Activated naive CD4-positive, alpha-beta T cell treated with anti-CD3 and anti-CD28 coated beads for 36 hours (primary cell): ENCODE measurements at regions not wholly inside any gene's neighbourhood (a gene's known extent, or its start where the extent isn't known, plus 50 kb on each side); places are given as distances from the start of the nearest gene placed in this dataset.

ENCODE experiments used
- CTCF ChIA-PET: fragments of 350-600 bp; sonication (Branson Sonifier 250); formaldehyde crosslinking; loops from one replicate; lab custom pipeline; 2021; ENCODE audit warnings: antibody characterized with exemption; lab: Charles Lee
- DNase-seq: peaks from one replicate; pipeline ENCODE4 v3.0.0-alpha.2; 2020
- H3K27ac Mint-ChIP-seq: one replicate; pipeline ENCODE4 v1.8.0; 2021; ENCODE audit warnings: mild to moderate bottlenecking, mixed read lengths
- H3K27me3 Mint-ChIP-seq: one replicate; pipeline ENCODE4 v1.8.0; 2021; ENCODE audit warnings: low read depth, mixed read lengths
- H3K36me3 Mint-ChIP-seq: one replicate; pipeline ENCODE4 v1.8.0; 2021; ENCODE audit warnings: low read depth, mixed read lengths
- H3K4me1 Mint-ChIP-seq: one replicate; pipeline ENCODE4 v1.8.0; 2021; ENCODE audit warnings: low read depth, mixed read lengths
- H3K4me3 Mint-ChIP-seq: one replicate; pipeline ENCODE4 v1.8.0; 2021; ENCODE audit warnings: mild to moderate bottlenecking, moderate library complexity, mixed read lengths
- H3K9me3 Mint-ChIP-seq: one replicate; pipeline ENCODE4 v1.8.0; 2021; ENCODE audit warnings: mixed read lengths
- intact Hi-C: fragments of 100-400 bp; cut with micrococcal nuclease; formaldehyde crosslinking; loops from one replicate; pipeline ENCODE4 v1.15.1; 2023

GRCh38 chr5:133839721-133840120 lies 128.7 kb downstream of the C5orf15 start:
- H3K4me1 Mint-ChIP-seq, result no peaks in the 10 kb centered on the region
- no peak for DNase-seq
- no peak overlapping the region for H3K27ac Mint-ChIP-seq
- no peak overlapping the region for H3K4me3 Mint-ChIP-seq
- intact Hi-C loops, result no loop called here
- peaks cover 2% of the 10 kb centered on the region for H3K9me3 Mint-ChIP-seq
- CTCF ChIA-PET, result interaction anchor here (1.0 kb wide), 1 partner anchor 105 kb away, joined by 4 read pairs; no protein-coding TSS in a partner anchor
- no peaks in the 10 kb centered on the region for H3K36me3 Mint-ChIP-seq
- H3K27me3 Mint-ChIP-seq, result no peaks in the 10 kb centered on the region

- DNase-seq, result no peak
- H3K4me1 Mint-ChIP-seq, result no peaks in the 10 kb centered on the region
- peaks cover 2% of the 10 kb centered on the region for H3K9me3 Mint-ChIP-seq
- no peaks in the 10 kb centered on the region for H3K27me3 Mint-ChIP-seq
- no peak overlapping the region for H3K27ac Mint-ChIP-seq
- no peak overlapping the region for H3K4me3 Mint-ChIP-seq
- intact Hi-C loops, result no loop called here
- H3K36me3 Mint-ChIP-seq, result no peaks in the 10 kb centered on the region
- CTCF ChIA-PET, result no interaction called here
These were observed 129.3 kb downstream of the C5orf15 start for GRCh38 chr5:133839090-133839489.

DNA sequence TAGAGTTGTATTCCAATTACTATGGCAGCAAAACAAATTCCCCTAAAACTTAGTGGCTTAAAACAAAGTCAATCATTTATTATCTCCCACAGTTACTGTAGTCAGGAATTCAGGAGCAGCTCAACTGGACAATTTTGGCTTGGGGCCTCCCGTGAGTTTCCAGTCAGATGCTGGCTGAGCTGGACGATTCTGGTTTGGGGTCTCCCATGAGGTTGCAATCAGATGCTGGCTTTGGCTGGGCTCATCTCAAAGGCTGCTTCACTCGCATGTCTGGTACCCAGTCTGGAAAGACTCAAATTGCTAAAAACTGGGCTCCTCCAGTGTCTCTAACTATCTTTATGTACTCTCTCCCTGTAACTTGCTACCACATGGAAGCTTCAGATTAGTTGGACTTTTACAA lies 130.1 kb downstream of the C5orf15 start:
- CTCF ChIA-PET, result no interaction called here
- Mint-ChIP-seq H3K4me3 (no peak overlapping the region), H3K9me3 (peaks cover 2% of the 10 kb centered on the region), H3K27ac (no peak overlapping the region), H3K27me3 (no peaks in the 10 kb centered on the region), H3K36me3 (no peaks in the 10 kb centered on the region), H3K4me1 (no peaks in the 10 kb centered on the region)
- intact Hi-C loops, result no loop called here
- DNase-seq, result no peak

GRCh38 chr5:133831491-133832224 lies 136.8 kb downstream of the C5orf15 start:
- no peaks in the 10 kb centered on the region for H3K36me3 Mint-ChIP-seq
- intact Hi-C loops, result no loop called here

GRCh38 chr5:133830911-133831310 lies 137.5 kb downstream of the C5orf15 start:
- Mint-ChIP-seq H3K27ac (no peak overlapping the region), H3K4me1 (peaks cover 6% of the 10 kb centered on the region)

More at GRCh38 chr5:133831491-133832224, 136.8 kb downstream of the C5orf15 start:
- Mint-ChIP-seq H3K4me1 (no peaks in the 10 kb centered on the region), H3K27ac (no peak overlapping the region), H3K4me3 (no peak overlapping the region), H3K9me3 (peaks cover 2% of the 10 kb centered on the region), H3K27me3 (no peaks in the 10 kb centered on the region)
- DNase-seq, result no peak
- CTCF ChIA-PET, result interaction anchor here (0.6 to 1.0 kb wide), 4 partner anchors 38 to 237 kb away, joined by 3 read pairs; no protein-coding TSS in a partner anchor

GRCh38 chr5:133830281-133830680 lies 138.1 kb downstream of the C5orf15 start:
- H3K27ac Mint-ChIP-seq, result no peak overlapping the region
- intact Hi-C loops, result no loop called here
- H3K4me3 Mint-ChIP-seq, result no peak overlapping the region
- peaks cover 13% of the 10 kb centered on the region for H3K4me1 Mint-ChIP-seq
- no peak for DNase-seq
- no peaks in the 10 kb centered on the region for H3K9me3 Mint-ChIP-seq
- CTCF ChIA-PET, result no interaction called here
- H3K27me3 Mint-ChIP-seq, result no peaks in the 10 kb centered on the region
- H3K36me3 Mint-ChIP-seq, result no peaks in the 10 kb centered on the region

More at GRCh38 chr5:133830911-133831310, 137.5 kb downstream of the C5orf15 start:
- intact Hi-C loops, result no loop called here
- no peak overlapping the region for H3K4me3 Mint-ChIP-seq
- DNase-seq, result no peak
- no peaks in the 10 kb centered on the region for H3K36me3 Mint-ChIP-seq
- CTCF ChIA-PET, result interaction anchor here (0.6 to 1.0 kb wide), 3 partner anchors 39 to 100 kb away, joined by 3 read pairs; no protein-coding TSS in a partner anchor
- H3K27me3 Mint-ChIP-seq, result no peaks in the 10 kb centered on the region
- no peaks in the 10 kb centered on the region for H3K9me3 Mint-ChIP-seq

DNA sequence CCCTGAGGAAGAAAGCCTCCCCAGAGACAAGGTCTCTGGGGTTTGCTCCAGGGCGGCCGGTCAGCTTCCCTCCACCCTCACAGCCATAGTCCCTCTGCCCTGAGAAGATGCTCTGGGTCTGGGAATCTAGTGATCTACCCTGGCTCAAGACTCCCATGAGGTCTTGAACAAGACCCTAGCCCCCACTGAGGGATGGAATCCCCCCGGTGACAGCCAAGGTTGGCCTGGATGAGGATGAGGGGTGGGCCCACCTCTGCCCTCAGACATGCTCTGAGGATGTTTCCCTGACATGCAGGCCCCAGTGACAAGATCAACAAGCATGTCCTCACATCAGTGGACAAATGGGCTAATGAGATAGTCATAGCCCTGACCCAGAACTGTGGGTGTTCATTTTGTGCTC lies 138.6 kb downstream of the C5orf15 start:
- H3K27ac Mint-ChIP-seq, result no peak overlapping the region
- DNase-seq, result no peak
- peaks cover 17% of the 10 kb centered on the region for H3K4me1 Mint-ChIP-seq
- intact Hi-C loops, result no loop called here
- H3K27me3 Mint-ChIP-seq, result no peaks in the 10 kb centered on the region
- CTCF ChIA-PET, result interaction anchor here (0.6 kb wide), 1 partner anchor 171 kb away, joined by 4 read pairs; no protein-coding TSS in a partner anchor
- no peak overlapping the region for H3K4me3 Mint-ChIP-seq
- no peaks in the 10 kb centered on the region for H3K9me3 Mint-ChIP-seq
- no peaks in the 10 kb centered on the region for H3K36me3 Mint-ChIP-seq

GRCh38 chr5:133828722-133829121 lies 139.7 kb downstream of the C5orf15 start:
- Mint-ChIP-seq H3K27me3 (no peaks in the 10 kb centered on the region), H3K4me1 (peaks cover 26% of the 10 kb centered on the region), H3K36me3 (no peaks in the 10 kb centered on the region), H3K27ac (no peak overlapping the region), H3K9me3 (no peaks in the 10 kb centered on the region), H3K4me3 (no peak overlapping the region)
- CTCF ChIA-PET, result no interaction called here
- DNase-seq, result no peak
- intact Hi-C loops, result no loop called here

DNA sequence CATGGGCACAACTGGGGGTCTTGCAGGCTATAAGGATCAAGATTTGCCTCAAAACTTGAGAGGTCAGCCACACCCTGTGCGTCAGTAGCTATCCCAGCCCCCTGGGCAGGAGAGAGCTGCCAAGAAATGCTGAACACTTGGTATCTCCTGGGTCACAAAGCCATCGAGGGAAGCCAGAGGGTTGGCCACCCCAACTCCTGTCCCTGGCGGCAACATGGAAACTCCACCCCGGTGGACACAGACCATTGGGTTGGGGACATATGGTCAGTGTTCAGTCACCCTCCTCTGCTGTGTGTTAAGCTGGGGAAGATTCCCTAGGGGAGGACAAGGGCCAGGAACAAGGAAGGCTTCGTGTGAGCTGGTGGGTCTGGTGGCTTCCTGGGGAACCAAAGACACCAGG lies 140.6 kb downstream of the C5orf15 start:
- CTCF ChIA-PET, result no interaction called here
- no peaks in the 10 kb centered on the region for H3K27me3 Mint-ChIP-seq
- no peaks in the 10 kb centered on the region for H3K36me3 Mint-ChIP-seq
- H3K9me3 Mint-ChIP-seq, result no peaks in the 10 kb centered on the region
- DNase-seq, result no peak
- H3K4me1 Mint-ChIP-seq, result peaks cover 26% of the 10 kb centered on the region
- H3K4me3 Mint-ChIP-seq, result no peak overlapping the region
- intact Hi-C loops, result no loop called here
- H3K27ac Mint-ChIP-seq, result no peak overlapping the region

- CTCF ChIA-PET, result no interaction called here
- Mint-ChIP-seq H3K4me1 (peaks cover 26% of the 10 kb centered on the region), H3K27me3 (no peaks in the 10 kb centered on the region), H3K27ac (no peak overlapping the region), H3K9me3 (no peaks in the 10 kb centered on the region), H3K36me3 (no peaks in the 10 kb centered on the region), H3K4me3 (no peak overlapping the region)
- no peak for DNase-seq
- intact Hi-C loops, result no loop called here
These were observed 141.4 kb downstream of the C5orf15 start for GRCh38 chr5:133827011-133827410.

- CTCF ChIA-PET, result interaction anchor here (1.1 to 2.5 kb wide), 2 partner anchors 21 to 45 kb away, joined by 4 to 9 read pairs; no protein-coding TSS in a partner anchor
- peaks cover 26% of the 10 kb centered on the region for H3K4me1 Mint-ChIP-seq
- DNase-seq, result peak; percentile 52
- no peaks in the 10 kb centered on the region for H3K36me3 Mint-ChIP-seq
- H3K4me3 Mint-ChIP-seq, result no peak overlapping the region
- intact Hi-C loops, result no loop called here
- H3K9me3 Mint-ChIP-seq, result no peaks in the 10 kb centered on the region
- H3K27ac Mint-ChIP-seq, result no peak overlapping the region
- no peaks in the 10 kb centered on the region for H3K27me3 Mint-ChIP-seq
These were observed 142.7 kb downstream of the C5orf15 start for GRCh38 chr5:133825631-133826289.

DNA sequence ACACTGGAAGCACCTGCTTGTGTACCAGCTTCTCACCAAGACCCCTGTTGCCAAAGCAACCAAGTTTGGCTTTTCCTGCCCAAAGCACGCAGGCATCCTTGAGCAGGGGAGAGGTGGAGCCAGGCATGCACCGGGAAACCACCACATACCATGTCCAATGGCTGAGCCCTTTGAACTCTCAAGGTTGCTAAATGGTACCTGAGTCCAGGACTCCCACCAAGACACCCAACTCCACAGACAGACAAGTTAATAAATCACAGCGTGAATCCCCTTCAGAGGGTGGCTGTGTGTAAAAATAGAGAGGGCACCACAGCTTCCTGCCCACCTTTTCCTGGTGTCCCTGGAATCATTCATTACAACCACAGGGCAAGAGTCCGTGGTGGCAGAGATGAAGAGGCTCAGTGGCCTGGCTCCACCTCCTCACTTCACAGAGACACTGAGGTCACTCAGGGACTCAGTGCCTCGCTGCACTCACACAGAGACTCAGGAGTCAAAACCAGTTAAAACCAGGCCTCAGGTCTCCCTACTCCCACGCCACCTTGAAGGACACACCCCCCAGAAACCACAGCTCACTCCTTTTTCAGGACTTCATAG lies 143.7 kb downstream of the C5orf15 start:
- intact Hi-C loops, result no loop called here
- H3K4me3 Mint-ChIP-seq, result no peak overlapping the region
- no peaks in the 10 kb centered on the region for H3K36me3 Mint-ChIP-seq
- peak; percentile 52 for DNase-seq
- H3K27ac Mint-ChIP-seq, result no peak overlapping the region
- no peaks in the 10 kb centered on the region for H3K9me3 Mint-ChIP-seq
- CTCF ChIA-PET, result interaction anchor here (2.5 kb wide), 1 partner anchor 46 kb away, joined by 9 read pairs; no protein-coding TSS in a partner anchor
- peaks cover 26% of the 10 kb centered on the region for H3K4me1 Mint-ChIP-seq
- no peaks in the 10 kb centered on the region for H3K27me3 Mint-ChIP-seq
